ENCODE measurements at regions not wholly inside any gene's neighbourhood (a gene's known extent, or its start where the extent isn't known, plus 50 kb on each side); places are given as distances from the start of the nearest gene placed in this dataset.

DNA sequence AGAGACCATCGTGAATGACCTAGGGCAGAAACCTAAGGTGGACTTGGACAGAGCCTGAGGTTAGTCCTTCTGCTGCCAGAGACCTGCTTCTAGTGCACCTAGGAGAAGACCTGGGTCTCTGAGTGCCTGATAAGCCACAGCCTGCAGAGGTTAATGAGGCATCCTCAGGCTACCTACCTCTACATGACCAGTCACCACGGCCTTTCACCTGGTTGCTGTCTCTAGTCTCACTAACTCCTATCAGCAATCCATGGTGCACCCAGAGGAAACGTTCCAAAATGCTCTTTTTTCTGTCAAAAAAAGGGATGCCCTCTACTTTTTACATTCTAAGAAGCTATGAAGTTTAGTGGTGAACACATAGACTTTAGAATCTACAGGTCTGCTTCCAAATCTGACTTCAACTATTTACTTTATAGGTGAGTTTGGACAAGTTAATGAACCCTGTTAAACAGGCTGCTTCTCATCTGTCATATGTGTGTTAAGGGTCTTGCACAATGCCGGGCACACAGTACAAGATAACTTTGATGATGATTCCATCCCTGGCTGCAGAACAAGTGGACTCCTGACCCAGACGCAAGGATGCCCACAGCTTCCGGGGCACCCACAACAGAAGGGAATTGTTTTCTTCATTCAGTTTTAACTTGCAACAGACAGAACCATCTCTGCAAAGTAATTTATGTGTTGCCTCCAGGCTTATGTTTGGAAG, 469.9 kb upstream of the CDH5 start:
- TF ChIP-seq, protein P1, sequence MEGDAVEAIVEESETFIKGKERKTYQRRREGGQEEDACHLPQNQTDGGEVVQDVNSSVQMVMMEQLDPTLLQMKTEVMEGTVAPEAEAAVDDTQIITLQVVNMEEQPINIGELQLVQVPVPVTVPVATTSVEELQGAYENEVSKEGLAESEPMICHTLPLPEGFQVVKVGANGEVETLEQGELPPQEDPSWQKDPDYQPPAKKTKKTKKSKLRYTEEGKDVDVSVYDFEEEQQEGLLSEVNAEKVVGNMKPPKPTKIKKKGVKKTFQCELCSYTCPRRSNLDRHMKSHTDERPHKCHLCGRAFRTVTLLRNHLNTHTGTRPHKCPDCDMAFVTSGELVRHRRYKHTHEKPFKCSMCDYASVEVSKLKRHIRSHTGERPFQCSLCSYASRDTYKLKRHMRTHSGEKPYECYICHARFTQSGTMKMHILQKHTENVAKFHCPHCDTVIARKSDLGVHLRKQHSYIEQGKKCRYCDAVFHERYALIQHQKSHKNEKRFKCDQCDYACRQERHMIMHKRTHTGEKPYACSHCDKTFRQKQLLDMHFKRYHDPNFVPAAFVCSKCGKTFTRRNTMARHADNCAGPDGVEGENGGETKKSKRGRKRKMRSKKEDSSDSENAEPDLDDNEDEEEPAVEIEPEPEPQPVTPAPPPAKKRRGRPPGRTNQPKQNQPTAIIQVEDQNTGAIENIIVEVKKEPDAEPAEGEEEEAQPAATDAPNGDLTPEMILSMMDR (IDR thresholded peaks at IDR 0.05; ENCODE audit: insufficient read depth, low read depth, low read length) = no peak
- TF ChIP-seq EZH2 (IDR thresholded peaks at IDR 0.05; ENCODE audit: insufficient read depth, low read length) = no peak
